ENCODE measurements at regions not wholly inside any gene's neighbourhood (a gene's known extent, or its start where the extent isn't known, plus 50 kb on each side); places are given as distances from the start of the nearest gene placed in this dataset.

DNA sequence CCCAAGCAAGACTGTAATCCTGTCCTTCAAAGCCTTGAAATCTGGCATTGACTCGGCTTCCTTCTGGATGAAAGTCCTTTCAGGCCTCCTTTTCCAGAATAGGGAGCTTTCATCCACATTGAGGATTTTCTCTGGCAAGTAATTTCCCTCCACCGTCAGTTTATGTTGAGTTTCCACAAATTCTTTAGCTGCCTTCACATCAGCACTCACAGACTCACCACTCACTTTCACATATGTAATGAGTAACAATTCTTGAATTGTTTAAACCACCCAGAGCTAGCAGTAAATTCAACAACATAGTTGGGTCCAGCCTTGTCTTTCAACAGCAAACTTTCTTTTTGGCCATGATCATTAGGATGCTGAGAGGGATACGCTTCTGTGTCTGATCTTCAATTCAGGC is 84.3 kb upstream of the PRDM11 start:
- Histone ChIP-seq H3K9me3 (no peaks in the 10 kb centered on the region), H2AFZ (ENCODE audit: low read depth) (no peak overlapping the region), H3K4me2 (no peak overlapping the region), H3K79me2 (ENCODE audit: insufficient read depth) (no peaks in the 10 kb centered on the region), H3F3A (replicated peaks; ENCODE audit: insufficient read depth) (no peaks in the 10 kb centered on the region), H3K27me3 (ENCODE audit: insufficient read depth) (peaks cover 1% of the 10 kb centered on the region; the same call in 1 of the 2 replicates), H3K4me3 (ENCODE audit: low read depth in 2 of 2, low read length in 1 of 2) (no peak overlapping the region), H3K36me3 (replicated peaks in 1 of 2; ENCODE audit: control insufficient read depth in 1 of 2, insufficient read depth in 2 of 2, low read length in 1 of 2) (no peaks in the 10 kb centered on the region), H3K4me1 (ENCODE audit: control insufficient read depth in 1 of 2, insufficient read depth in 2 of 2, low read depth in 1 of 2, low read length in 1 of 2) (no peaks in the 10 kb centered on the region), H3K9ac (no peak overlapping the region), H3K27ac (ENCODE audit: low read depth in 2 of 2, low read length in 1 of 2) (no peak overlapping the region), H3K9me2 (no peaks in the 10 kb centered on the region), H4K20me1 (ENCODE audit: insufficient read depth) (no peaks in the 10 kb centered on the region)
- TF ChIP-seq RAD21 (IDR thresholded peaks at IDR 0.05; ENCODE audit: low read length) (no peak), YY1 (IDR thresholded peaks at IDR 0.05; ENCODE audit: low read depth) (no peak), IRF3 (IDR thresholded peaks at IDR 0.05; ENCODE audit: low read depth, low read length) (no peak), PBX3 (IDR thresholded peaks at IDR 0.05) (no peak), MEF2A (IDR thresholded peaks at IDR 0.05; ENCODE audit: borderline replicate concordance, low read depth) (no peak), RXRA (IDR thresholded peaks at IDR 0.05; ENCODE audit: borderline replicate concordance, low read depth) (no peak), JUND (IDR thresholded peaks at IDR 0.05) (no peak), CHD2 (IDR thresholded peaks at IDR 0.05; ENCODE audit: low read length, partially characterized antibody) (no peak), CTCF (IDR thresholded peaks at IDR 0.05) (no peak)
- CTCF ChIA-PET = interaction anchor here (1.2 to 1.3 kb wide), 2 partner anchors 126 to 134 kb away, joined by 3 to 5 read pairs; no protein-coding TSS in a partner anchor
- POLR2A ChIA-PET = no interaction called here
- DNase-seq = no peak
- 61% methylated on average over 3 of the region's 3 CpGs for WGBS (ENCODE audit: low lambda C conversion rate)

DNA sequence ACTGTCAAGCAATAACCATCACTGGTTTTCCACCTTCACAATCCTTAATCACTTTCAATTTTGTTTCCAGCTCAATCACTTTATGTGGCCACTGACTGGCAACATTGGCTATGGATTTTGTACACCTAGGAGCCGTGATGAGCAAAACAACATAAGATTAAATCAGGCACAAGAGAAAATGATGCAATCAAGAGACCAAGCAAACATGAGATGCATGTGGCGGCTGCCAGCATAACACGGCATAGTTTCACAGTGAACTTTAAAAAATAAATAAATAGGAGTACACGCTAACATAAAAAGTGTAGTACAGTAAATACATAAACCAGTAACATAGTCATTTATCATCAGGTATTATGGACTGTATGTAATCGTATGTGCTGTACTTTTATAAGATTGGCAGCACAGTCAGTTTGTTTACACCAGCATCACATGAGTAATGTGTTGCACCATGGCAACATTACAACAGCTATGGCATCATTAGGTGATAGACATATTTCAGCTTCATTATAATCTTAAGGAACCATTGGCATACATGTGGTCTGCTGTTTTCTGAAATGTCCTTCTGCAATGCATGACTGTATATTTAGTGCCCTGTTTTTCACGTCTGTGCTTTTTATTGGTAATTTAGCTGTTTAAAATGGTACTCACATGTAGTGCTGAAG is 83.3 kb upstream of the PRDM11 start:
- ChIA-PET POLR2A (no interaction called here), CTCF (interaction anchor here (0.6 to 1.5 kb wide), 3 partner anchors 127 to 170 kb away, joined by 3 to 5 read pairs (median 5); no protein-coding TSS in a partner anchor)
- no peak for DNase-seq
- no peaks in the 10 kb centered on the region for H4K20me1 ChIP-seq (ENCODE audit: insufficient read depth)
- no peak overlapping the region for H2AFZ ChIP-seq (ENCODE audit: low read depth)
- no peaks in the 10 kb centered on the region for H3K36me3 ChIP-seq (replicated peaks in 1 of 2; ENCODE audit: control insufficient read depth in 1 of 2, insufficient read depth in 2 of 2, low read length in 1 of 2)
- no peaks in the 10 kb centered on the region for H3K79me2 ChIP-seq (ENCODE audit: insufficient read depth)
- no peak overlapping the region for H3K27ac ChIP-seq (ENCODE audit: low read depth in 2 of 2, low read length in 1 of 2)
- H3K9me3 ChIP-seq = no peaks in the 10 kb centered on the region
- no peak overlapping the region for H3K4me3 ChIP-seq (ENCODE audit: low read depth in 2 of 2, low read length in 1 of 2)
- H3K4me2 ChIP-seq = no peak overlapping the region
- WGBS (ENCODE audit: low lambda C conversion rate) = 64% methylated on average over 6 of the region's 6 CpGs
- no peaks in the 10 kb centered on the region for H3F3A ChIP-seq (replicated peaks; ENCODE audit: insufficient read depth)
- H3K9ac ChIP-seq = no peak overlapping the region
- no peaks in the 10 kb centered on the region for H3K4me1 ChIP-seq (ENCODE audit: control insufficient read depth in 1 of 2, insufficient read depth in 2 of 2, low read depth in 1 of 2, low read length in 1 of 2)
- H3K9me2 ChIP-seq = no peaks in the 10 kb centered on the region
- H3K27me3 ChIP-seq (ENCODE audit: insufficient read depth) = no peaks in the 10 kb centered on the region; the same call in 1 of the 2 replicates
- TF ChIP-seq TCF12 (IDR thresholded peaks at IDR 0.05) (no peak), NRF1 (IDR thresholded peaks at IDR 0.05; ENCODE audit: low read depth, low read length) (no peak), GABPA (IDR thresholded peaks at IDR 0.05; ENCODE audit: low read depth) (no peak), RFX5 (IDR thresholded peaks at IDR 0.05; ENCODE audit: low read length) (no peak), RXRA (IDR thresholded peaks at IDR 0.05; ENCODE audit: borderline replicate concordance, low read depth) (no peak), TAF1 (IDR thresholded peaks at IDR 0.05; ENCODE audit: borderline replicate concordance, low read depth, low read length) (no peak), ELF1 (IDR thresholded peaks at IDR 0.05) (no peak), RAD21 (IDR thresholded peaks at IDR 0.05; ENCODE audit: low read length) (no peak), GATA2 (CRISPR knock-in tag; IDR thresholded peaks at IDR 0.05) (no peak), SIN3A (IDR thresholded peaks at IDR 0.05; ENCODE audit: borderline replicate concordance, low read depth, low read length) (no peak), TEAD4 (IDR thresholded peaks at IDR 0.05; ENCODE audit: borderline replicate concordance, insufficient read depth) (no peak), SMC3 (IDR thresholded peaks at IDR 0.05; ENCODE audit: low read depth, low read length) (no peak), EZH2phosphoT487 (IDR thresholded peaks at IDR 0.05; ENCODE audit: borderline replicate concordance, low read depth) (no peak), MEF2A (IDR thresholded peaks at IDR 0.05; ENCODE audit: borderline replicate concordance, low read depth) (no peak), MAX (IDR thresholded peaks at IDR 0.05; ENCODE audit: low read depth) (no peak), CTCF (IDR thresholded peaks at IDR 0.05) (no peak)

Data from SK-N-SH (cell line).